Vagina (tissue), 2 donors: ENCODE measurements at regions not wholly inside any gene's neighbourhood (a gene's known extent, or its start where the extent isn't known, plus 50 kb on each side); places are given as distances from the start of the nearest gene placed in this dataset.

ENCODE experiments used
- DNase-seq, 2 donors: peaks; one replicate each; pipeline ENCODE4 v3.0.0-alpha.2; 2017; ENCODE audit errors: extremely low spot score in 2 of 2
- H3K27ac ChIP-seq: fragments of 200-600 bp; sonication (generic); one replicate; pipeline ENCODE4 v1.5.1; 2019
- H3K27me3 ChIP-seq: fragments of 200-600 bp; sonication (generic); one replicate; pipeline ENCODE4 v1.5.1; 2019
- H3K36me3 ChIP-seq, 2 donors: fragments of 200-600 bp; sonication (generic); one replicate each; pipeline ENCODE4 v1.5.1; 2017 to 2019
- H3K4me1 ChIP-seq: fragments of 200-600 bp; sonication (generic); one replicate; pipeline ENCODE4 v1.5.1; 2019
- H3K4me3 ChIP-seq, 2 donors: fragments of 200-600 bp; sonication (generic); 1 replicate in 1 of 2; 2 replicates in 1 of 2; pipeline ENCODE4 v1.5.1; 2016 to 2019
- H3K9me3 ChIP-seq: fragments of 200-600 bp; sonication (generic); one replicate; pipeline ENCODE4 v1.5.1; 2019
- CTCF ChIP-seq, 3 experiments: fragments of 450-650 bp in 2 of 3; fragments of 200-600 bp in 1 of 3; sonication (generic) in 1 of 3; IDR thresholded peaks; one replicate each; pipeline ENCODE4 v1.5.1; 2017 to 2019; ENCODE audit warnings: antibody characterized with exemption in 3 of 3, mild to moderate bottlenecking in 2 of 3, moderate library complexity in 2 of 3
- POLR2A ChIP-seq, 2 donors: fragments of 450-650 bp; IDR thresholded peaks; one replicate each; pipeline ENCODE4 v1.6.1; 2017; ENCODE audit warnings: antibody characterized with exemption in 2 of 2, mild to moderate bottlenecking in 2 of 2, moderate library complexity in 2 of 2
- POLR2AphosphoS5 ChIP-seq, 2 donors: sonication (generic); formaldehyde crosslinking; IDR thresholded peaks; one replicate each; pipeline ENCODE4 v1.9.0; 2017; ENCODE audit warnings: antibody characterized with exemption in 2 of 2, mild to moderate bottlenecking in 2 of 2, low read depth in 1 of 2; ENCODE audit not compliant: insufficient read depth in 1 of 2
- intact Hi-C: fragments of 100-400 bp; cut with DNase I; formaldehyde crosslinking; loops from one replicate; pipeline ENCODE4 v1.15.1; 2023

GRCh38 chr9:21579743-21580142 lies 97.6 kb upstream of the IFNE start:
- Histone ChIP-seq H3K4me1 (no peaks in the 10 kb centered on the region), H3K9me3 (no peaks in the 10 kb centered on the region), H3K27me3 (no peaks in the 10 kb centered on the region), H3K4me3 (no peak overlapping the region), H3K27ac (no peak overlapping the region), H3K36me3 (no peaks in the 10 kb centered on the region)
- intact Hi-C loops: no loop called here
- no peak for DNase-seq
- TF ChIP-seq POLR2AphosphoS5 (IDR thresholded peaks at IDR 0.05; ENCODE audit: insufficient read depth in 1 of 2, low read depth in 1 of 2) (no peak), POLR2A (IDR thresholded peaks at IDR 0.05) (no peak), CTCF (IDR thresholded peaks at IDR 0.05) (no peak)

GRCh38 chr9:21580636-21581378 lies 98.7 kb upstream of the IFNE start:
- no peaks in the 10 kb centered on the region for H3K36me3 ChIP-seq
- H3K27ac ChIP-seq: no peak overlapping the region
- H3K4me3 ChIP-seq: no peak overlapping the region
- intact Hi-C loops: no loop called here
- no peaks in the 10 kb centered on the region for H3K27me3 ChIP-seq
- DNase-seq: no peak
- H3K9me3 ChIP-seq: no peaks in the 10 kb centered on the region
- TF ChIP-seq POLR2AphosphoS5 (IDR thresholded peaks at IDR 0.05; ENCODE audit: insufficient read depth in 1 of 2, low read depth in 1 of 2): no peak
- no peak for TF ChIP-seq POLR2A (IDR thresholded peaks at IDR 0.05)
- TF ChIP-seq CTCF (IDR thresholded peaks at IDR 0.05): no peak
- H3K4me1 ChIP-seq: no peaks in the 10 kb centered on the region

- Histone ChIP-seq H3K4me3 (no peak overlapping the region), H3K4me1 (no peaks in the 10 kb centered on the region), H3K27ac (no peak overlapping the region), H3K9me3 (no peaks in the 10 kb centered on the region), H3K27me3 (no peaks in the 10 kb centered on the region), H3K36me3 (no peaks in the 10 kb centered on the region)
- intact Hi-C loops: no loop called here
- TF ChIP-seq CTCF (IDR thresholded peaks at IDR 0.05) (no peak), POLR2AphosphoS5 (IDR thresholded peaks at IDR 0.05; ENCODE audit: insufficient read depth in 1 of 2, low read depth in 1 of 2) (no peak), POLR2A (IDR thresholded peaks at IDR 0.05) (no peak)
- DNase-seq: no peak
These were observed 101.7 kb upstream of the IFNE start for GRCh38 chr9:21583628-21584377.

- Histone ChIP-seq H3K9me3 (no peaks in the 10 kb centered on the region), H3K4me3 (no peak overlapping the region), H3K27me3 (no peaks in the 10 kb centered on the region), H3K4me1 (no peaks in the 10 kb centered on the region), H3K36me3 (no peaks in the 10 kb centered on the region), H3K27ac (no peak overlapping the region)
- no peak for DNase-seq
- intact Hi-C loops: no loop called here
- TF ChIP-seq POLR2A (IDR thresholded peaks at IDR 0.05) (no peak), POLR2AphosphoS5 (IDR thresholded peaks at IDR 0.05; ENCODE audit: insufficient read depth in 1 of 2, low read depth in 1 of 2) (no peak), CTCF (IDR thresholded peaks at IDR 0.05) (no peak)
These were observed 102.8 kb upstream of the IFNE start for GRCh38 chr9:21584890-21585289.
